Midbrain (tissue), 1 donor: ENCODE measurements at regions not wholly inside any gene's neighbourhood (a gene's known extent, or its start where the extent isn't known, plus 50 kb on each side); places are given as distances from the start of the nearest gene placed in this dataset.
A peak's percentile ranks its signal among the peaks of the same experiment; 100 is the strongest.

Source experiments
- DNase-seq: peaks from one replicate; lab custom pipeline; 2025; lab: John Stamatoyannopoulos, UW

DNA sequence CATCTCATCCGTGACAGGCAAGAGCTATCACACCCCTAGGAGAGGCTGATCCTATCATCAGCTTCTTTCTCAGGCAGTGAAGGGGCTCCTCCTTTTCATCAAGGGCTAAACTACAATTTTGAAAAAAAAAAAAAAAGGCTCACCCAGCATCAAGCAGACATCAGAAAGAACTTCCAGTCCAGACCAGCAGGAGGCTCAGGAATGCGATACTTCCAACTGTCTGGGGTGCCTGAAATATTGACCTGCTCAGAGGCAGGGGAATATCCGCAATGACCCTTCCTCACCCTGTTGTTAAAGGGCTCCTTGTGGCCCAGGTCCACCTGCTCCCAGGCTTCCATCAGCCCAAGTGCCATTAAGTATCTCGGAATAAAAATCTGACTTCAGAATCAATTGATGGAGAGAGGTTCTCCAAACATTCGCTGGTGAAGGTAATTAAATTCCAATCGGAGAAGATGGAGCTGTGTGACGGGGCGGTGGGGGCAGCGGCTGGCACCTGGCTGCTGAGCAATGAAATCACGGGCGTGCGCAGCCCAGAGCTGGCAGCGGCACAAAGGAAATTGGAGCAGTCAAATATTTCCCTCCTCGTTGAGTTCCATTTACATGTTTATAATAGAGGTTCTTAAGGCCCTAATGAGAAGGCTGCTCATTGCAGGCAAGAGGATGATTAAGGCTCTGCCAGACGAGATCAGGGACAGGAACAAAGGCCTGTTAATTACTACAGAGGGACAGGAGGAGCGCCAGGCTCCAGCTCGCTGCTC, 69.0 kb upstream of the THY1 start:
- DNase-seq, result no peak

GRCh38 chr11:119490253-119491006, 67.5 kb upstream of the THY1 start:
- DNase-seq, result no peak

DNA sequence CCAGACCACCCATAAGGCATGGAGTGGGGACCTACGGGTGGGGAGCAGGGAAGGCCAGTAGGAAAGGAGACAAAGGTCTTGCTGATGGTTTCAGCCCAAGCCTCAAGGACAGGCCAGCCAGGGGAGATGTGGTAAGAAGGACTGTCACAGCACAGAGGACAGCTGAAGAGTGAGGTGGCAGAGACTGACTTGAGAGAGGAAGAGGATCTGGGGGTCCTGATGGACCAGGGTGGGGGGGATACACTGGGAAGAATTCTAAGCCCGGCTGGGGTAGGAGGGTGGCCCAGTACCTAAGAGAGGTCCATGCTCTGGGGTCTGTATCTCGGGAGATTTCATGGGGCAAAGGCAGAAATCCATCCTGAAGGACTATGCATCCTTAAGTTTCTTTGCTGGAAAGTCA, 66.1 kb upstream of the THY1 start:
- no peak for DNase-seq

- DNase-seq, result no peak
Observed at GRCh38 chr11:119488256-119488995, 65.5 kb upstream of the THY1 start.

- DNase-seq, result no peak
Observed at GRCh38 chr11:119486691-119487259, 63.8 kb upstream of the THY1 start.

DNA sequence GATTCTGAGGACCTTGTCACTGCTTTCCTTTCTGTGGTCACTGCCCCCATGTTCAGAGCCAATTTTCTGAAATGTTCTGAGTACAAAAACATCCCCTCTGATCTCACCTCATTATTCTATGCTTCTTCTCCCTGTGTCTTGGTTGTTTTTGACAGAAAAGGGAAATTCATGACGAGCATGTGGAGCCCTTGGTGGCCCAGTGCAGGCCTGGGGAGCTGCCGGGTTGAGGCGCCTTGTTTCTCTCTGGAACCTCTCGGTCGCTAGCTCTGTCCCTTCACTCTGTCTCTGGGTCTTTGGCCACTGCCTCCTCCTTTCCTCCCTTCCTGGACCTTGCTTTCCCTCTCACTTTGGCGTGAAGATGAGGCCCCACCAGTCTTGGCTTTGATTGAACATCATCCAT, 63.0 kb upstream of the THY1 start:
- DNase-seq, result no peak

GRCh38 chr11:119484741-119485605, 62.0 kb upstream of the THY1 start:
- no peak for DNase-seq

- no peak for DNase-seq
Observed at GRCh38 chr11:119483881-119484371, 61.0 kb upstream of the THY1 start.

GRCh38 chr11:119483341-119483880, 60.4 kb upstream of the THY1 start:
- DNase-seq, result no peak

- DNase-seq, result no peak
Observed at GRCh38 chr11:119482521-119483011, 59.6 kb upstream of the THY1 start.

DNA sequence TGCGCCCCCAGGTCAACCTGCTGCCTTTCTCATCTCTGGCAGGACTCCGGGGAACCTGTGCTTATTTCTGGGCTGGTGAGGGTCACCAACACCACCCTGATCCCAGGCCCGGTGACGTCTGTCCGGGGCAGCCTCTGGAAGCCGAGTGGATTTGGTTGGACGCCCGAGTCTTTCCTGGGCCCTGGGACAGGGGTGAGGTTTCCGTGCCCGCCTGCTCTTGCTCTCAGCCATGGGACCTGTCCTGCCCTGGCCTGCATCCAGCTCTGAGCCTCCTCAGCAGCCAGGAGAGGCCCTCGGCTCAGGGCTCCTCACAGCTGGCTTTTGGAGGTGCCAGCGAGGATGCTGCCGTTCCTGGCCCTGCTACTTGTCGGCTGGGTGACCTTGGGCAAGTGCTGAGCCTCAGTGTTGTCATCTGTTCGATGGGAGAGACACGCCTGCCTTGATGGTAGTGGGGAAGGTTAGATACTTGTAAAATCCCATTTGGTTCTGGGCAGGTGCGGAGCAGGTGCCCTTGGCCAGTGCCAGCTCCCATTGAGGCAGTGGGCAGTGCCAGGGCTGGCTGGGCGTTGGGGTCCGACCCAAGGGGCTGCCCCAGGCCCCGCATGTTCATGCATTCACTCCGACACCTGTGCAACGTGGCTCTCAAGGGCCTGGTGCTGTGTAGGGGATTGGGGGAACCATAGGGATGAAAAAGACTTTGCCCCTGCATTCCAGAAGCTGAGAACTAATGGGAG, 58.9 kb upstream of the THY1 start:
- no peak for DNase-seq

DNA sequence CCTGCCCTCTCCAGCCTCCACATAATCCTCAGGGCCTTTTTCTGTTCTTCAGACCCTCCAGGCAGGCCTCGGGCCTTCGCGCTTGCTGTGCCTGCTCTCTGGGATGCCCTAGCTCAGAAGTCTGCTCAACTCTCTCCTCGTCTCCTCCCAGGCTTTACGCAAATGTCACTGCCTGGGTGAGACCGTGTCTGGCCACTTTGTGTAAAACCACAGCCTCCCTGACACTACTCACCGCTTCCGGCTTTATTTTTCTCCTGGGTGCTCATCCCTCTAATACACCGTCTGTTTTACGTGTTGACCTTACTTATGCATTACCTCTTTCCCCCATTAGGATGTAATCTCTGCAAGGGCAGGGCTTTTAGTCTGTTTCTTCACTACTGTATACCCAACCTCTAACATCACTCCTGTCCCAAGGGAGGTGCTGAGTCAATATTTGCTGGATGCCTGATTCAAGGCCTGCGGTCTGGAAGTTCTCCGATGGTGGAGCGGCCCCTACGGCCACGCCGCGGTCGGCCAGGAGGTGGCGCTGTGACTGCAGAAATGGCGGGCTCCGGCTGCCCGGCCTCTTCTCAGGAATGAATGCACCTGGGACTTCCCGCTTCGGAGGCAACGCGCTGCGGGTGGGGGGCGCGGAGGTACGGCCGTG, 58.2 kb upstream of the THY1 start:
- peak; percentile 77 for DNase-seq

DNA sequence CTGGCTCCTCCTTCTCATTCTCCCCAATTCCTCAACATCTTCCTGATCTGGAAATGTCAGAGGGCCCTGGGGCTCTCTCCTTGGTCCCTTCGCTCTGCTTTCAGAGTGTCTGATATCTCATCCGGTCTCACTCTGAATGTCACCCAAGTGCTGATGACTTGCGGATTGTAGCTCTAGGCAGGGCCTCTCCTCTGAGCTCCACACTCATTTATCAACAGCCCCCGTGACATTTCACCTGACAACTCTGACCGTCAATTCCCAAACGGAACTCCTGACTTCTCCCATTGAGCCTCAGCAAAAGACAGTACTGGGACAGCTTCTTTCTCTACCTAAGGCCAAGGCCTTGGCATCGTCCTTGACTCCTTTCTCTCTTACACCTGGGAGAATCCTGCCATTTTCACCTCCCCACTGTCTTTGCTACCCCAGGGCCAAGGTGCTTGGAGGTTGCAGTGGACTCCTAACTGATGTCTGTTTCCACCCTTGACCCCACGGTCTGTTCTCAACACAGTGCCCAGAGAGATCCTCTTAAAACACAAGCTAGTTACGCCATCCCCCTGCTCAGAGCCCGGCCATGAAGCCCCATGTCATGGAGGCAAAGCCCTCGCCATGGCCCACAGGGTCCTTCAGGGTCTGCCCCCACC, 57.5 kb upstream of the THY1 start:
- DNase-seq, result no peak

DNA sequence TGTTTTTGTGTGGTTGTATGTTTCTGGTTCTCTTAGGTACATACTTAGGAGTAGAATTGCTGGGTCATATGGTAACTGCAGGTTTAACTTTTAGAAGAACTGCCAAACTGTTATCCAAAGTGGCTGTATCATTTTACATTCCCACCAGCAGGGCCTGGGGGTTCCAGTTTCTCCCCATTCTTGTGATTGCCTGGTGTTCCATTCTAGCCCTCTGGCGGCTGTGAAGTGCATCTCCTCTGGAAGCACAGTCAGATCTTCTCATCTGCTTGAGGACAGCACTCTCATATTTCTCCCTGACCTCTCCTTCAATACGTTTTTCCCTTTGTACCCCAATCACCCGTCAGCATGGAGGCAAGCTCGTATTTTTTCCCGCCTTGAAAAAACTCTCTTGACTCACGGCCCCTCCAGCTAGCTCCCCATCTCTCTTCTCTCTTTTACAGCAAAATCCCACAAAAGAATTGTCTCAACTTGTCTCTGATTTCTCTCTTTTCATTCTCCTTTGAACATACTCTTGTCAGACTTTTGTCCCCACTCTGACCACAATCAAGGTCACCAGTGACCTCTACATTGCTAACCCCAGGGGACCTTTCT, 56.8 kb upstream of the THY1 start:
- no peak for DNase-seq

- DNase-seq, result no peak
Observed at GRCh38 chr11:119478711-119479285, 55.8 kb upstream of the THY1 start.

DNA sequence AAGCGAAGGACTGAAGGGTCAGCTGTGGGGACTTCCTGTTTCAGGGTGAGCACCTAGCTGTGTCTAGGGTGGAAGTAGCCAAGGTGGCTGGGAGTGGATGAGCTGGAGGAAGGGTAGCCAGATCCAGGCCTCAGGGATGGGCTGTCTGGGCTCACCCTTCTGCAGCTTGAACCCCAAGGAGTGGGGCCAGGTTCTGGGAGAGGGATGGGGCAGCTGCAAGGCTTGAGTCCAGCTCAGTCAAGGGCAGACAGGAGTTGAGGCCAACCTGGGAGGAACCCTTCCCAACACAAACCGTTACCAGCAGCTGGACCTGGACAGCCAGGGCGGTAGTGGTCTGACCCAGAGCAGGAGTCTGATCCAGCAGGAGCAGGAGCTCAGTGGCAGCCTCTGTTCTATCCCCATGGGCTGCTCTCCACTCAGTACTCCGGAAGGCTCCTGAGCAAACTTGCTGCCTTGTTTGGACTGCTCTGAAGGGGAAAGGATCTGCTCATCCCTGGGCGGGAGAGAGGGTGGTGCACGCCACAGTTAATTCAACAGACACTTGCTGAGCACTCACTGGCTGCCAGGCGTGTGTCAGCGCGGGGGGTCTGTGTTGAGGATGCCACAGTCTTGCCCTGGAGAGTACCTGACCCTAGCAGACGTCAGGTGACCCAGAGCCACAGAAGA, 53.8 kb upstream of the THY1 start:
- DNase-seq, result no peak

DNA sequence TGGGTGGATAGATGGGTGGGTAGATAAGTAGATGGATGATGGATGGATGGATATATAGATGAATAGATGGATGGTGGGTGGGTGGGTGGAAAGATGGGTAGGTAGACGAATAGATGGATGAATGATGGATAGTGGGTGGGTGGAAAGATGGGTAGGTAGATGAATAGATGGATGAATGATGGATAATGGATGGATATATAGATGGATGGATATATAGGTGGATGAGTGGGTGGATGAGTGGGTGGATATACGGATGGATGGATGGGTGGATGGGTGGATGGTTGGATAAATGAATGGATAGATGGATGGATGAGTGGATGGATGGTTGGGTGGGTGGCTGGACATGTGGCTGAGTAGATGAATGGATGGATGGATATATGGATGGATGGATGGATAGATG, 53.1 kb upstream of the THY1 start:
- no peak for DNase-seq
